OCI-LY3 (cell line): ENCODE measurements at regions not wholly inside any gene's neighbourhood (a gene's known extent, or its start where the extent isn't known, plus 50 kb on each side); places are given as distances from the start of the nearest gene placed in this dataset.
"Not testable (repeated sequence)": the region's sequence is repeated elsewhere in the genome, so short reads cannot be mapped to it uniquely, and the experiment has no call there.

Experiments
- EZH2phosphoT487 ChIP-seq: fragments of 200-600 bp; shearing (Covaris generic); IDR thresholded peaks from 2 replicates; pipeline ENCODE4 v1.6.1; 2018; ENCODE audit warnings: antibody characterized with exemption, mixed run types, low read depth
- TF ChIP-seq, protein P1 (sequence below): fragments of 200-600, 300-600 bp; sonication (generic); IDR thresholded peaks from 2 replicates; pipeline ENCODE4 v1.5.1; 2014; ENCODE audit warnings: antibody characterized with exemption, low read length, low read depth

DNA sequence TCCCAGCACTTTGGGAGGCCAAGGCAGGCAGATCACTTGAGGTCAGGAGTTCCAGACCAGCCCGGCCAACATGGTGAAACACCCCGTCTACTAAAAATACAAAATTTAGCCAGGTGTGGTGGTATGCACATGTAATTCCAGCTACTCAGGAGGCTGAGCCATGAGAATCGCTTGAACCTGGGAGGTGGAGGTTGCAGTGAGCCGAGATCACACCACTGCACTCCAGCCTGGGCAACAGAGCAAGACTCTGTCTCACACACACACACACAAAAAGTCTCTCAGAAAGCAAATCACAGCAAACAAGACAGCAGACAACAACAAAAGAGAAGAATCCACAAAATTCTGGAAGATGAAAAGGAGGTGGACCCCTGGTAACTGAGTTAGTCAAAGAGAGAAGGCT lies 241.5 kb upstream of the NOCT start:
- TF ChIP-seq EZH2phosphoT487 = not testable (repeated sequence)
- TF ChIP-seq, protein P1, sequence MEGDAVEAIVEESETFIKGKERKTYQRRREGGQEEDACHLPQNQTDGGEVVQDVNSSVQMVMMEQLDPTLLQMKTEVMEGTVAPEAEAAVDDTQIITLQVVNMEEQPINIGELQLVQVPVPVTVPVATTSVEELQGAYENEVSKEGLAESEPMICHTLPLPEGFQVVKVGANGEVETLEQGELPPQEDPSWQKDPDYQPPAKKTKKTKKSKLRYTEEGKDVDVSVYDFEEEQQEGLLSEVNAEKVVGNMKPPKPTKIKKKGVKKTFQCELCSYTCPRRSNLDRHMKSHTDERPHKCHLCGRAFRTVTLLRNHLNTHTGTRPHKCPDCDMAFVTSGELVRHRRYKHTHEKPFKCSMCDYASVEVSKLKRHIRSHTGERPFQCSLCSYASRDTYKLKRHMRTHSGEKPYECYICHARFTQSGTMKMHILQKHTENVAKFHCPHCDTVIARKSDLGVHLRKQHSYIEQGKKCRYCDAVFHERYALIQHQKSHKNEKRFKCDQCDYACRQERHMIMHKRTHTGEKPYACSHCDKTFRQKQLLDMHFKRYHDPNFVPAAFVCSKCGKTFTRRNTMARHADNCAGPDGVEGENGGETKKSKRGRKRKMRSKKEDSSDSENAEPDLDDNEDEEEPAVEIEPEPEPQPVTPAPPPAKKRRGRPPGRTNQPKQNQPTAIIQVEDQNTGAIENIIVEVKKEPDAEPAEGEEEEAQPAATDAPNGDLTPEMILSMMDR = not testable (repeated sequence)
